ENCODE measurements at regions not wholly inside any gene's neighbourhood (a gene's known extent, or its start where the extent isn't known, plus 50 kb on each side); places are given as distances from the start of the nearest gene placed in this dataset.

DNA sequence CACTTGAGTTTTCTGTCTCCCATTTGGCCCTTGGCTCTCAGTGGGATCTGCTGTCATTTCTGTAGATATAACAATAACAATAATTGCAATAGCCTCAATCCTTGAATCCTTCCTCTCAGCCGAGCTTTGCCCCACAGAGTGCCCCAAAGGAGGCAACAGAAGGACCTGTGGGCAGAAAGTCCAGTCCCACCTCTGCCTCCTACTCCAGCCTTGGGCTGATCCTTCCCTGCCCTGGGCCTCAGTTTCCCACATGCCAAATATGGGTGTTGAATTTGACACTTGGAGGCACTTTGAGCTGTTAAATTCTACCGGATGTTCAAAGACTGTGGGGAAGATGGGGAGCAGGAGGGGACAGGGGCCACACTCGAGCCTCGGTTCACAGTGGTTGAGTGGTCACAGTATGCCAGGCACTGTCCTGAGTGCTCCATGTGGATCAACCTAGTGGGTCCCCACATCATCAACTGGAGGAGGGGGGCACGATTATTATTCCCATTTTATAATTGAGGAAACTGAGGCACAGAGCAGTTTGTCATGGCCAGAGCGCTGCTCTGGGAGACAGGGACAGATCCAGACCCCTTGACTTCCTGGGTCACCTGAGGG lies 307.1 kb downstream of the MATN1 start:
- intact Hi-C loops (cut with micrococcal nuclease; ENCODE audit: unreplicated experiment) (no loop called here), in situ Hi-C loops (cut with HindIII; ENCODE audit: extremely low pct_ligation_motif_present, low pct_unique_long_range_greater_than_20kb) (no loop called here)
- Histone ChIP-seq H2AFZ (ENCODE audit: low read length) (no peak overlapping the region), H3K27ac (ENCODE audit: extremely low read length, insufficient read depth, low read length) (no peak overlapping the region), H3K4me3 (replicated peaks in 1 of 3; ENCODE audit: insufficient read depth in 1 of 3, low read depth in 2 of 3, low read length in 3 of 3) (no peak overlapping the region), H3K9ac (ENCODE audit: insufficient read depth, low read depth, low read length) (no peak overlapping the region), H3K4me2 (ENCODE audit: low read depth, low read length) (no peak overlapping the region), H3K27me3 (ENCODE audit: control insufficient read depth in 1 of 2, insufficient read depth in 2 of 2, low read length in 2 of 2) (peaks cover 0 to 7% of the 10 kb centered on the region in 2 experiments; a peak in 2 of 5 replicates), H4K20me1 (ENCODE audit: insufficient read depth, low read length) (no peaks in the 10 kb centered on the region), H3K4me1 (ENCODE audit: insufficient read depth, low read length) (no peaks in the 10 kb centered on the region), H3K9me3 (ENCODE audit: low read length) (no peaks in the 10 kb centered on the region), H3K36me3 (replicated peaks in 1 of 2; ENCODE audit: control insufficient read depth in 1 of 2, insufficient read depth in 2 of 2, low read length in 2 of 2) (no peaks in the 10 kb centered on the region), H3K79me2 (ENCODE audit: insufficient read depth, low read length) (no peaks in the 10 kb centered on the region)
- ChIA-PET POLR2A (no interaction called here), CTCF (ENCODE audit: low intra/inter-chr PET ratio, low total read pairs) (no interaction called here)
- 0% methylated on average over 2 of the region's 6 CpGs for WGBS (ENCODE audit: low lambda C conversion rate)
- TF ChIP-seq UBTF (CRISPR knock-in tag; IDR thresholded peaks at IDR 0.05), result no peak
- TF ChIP-seq ZNF280D (CRISPR knock-in tag; IDR thresholded peaks at IDR 0.05), result no peak
- no peak for TF ChIP-seq BRF2 (CRISPR knock-in tag; IDR thresholded peaks at IDR 0.05)
- no peak for TF ChIP-seq ZNF775 (CRISPR knock-in tag; IDR thresholded peaks at IDR 0.05; ENCODE audit: borderline replicate concordance)
- BruUV-seq (replicated peaks), result no TSS peak
- DNase-seq (ENCODE audit: low spot score), result no peak
- FAIRE-seq, result no peak
- no peak for ATAC-seq
